ENCODE measurements at regions not wholly inside any gene's neighbourhood (a gene's known extent, or its start where the extent isn't known, plus 50 kb on each side); places are given as distances from the start of the nearest gene placed in this dataset.

- TF ChIP-seq CTCF (IDR thresholded peaks at IDR 0.05): no peak
- TF ChIP-seq ZFX (IDR thresholded peaks at IDR 0.05; ENCODE audit: borderline replicate concordance): no peak
These were observed 200.1 kb upstream of the DAB1 start for GRCh38 chr1:57623791-57624538.

Data from 22Rv1 (cell line).